Adrenal gland (tissue), 5 donors: ENCODE measurements at regions not wholly inside any gene's neighbourhood (a gene's known extent, or its start where the extent isn't known, plus 50 kb on each side); places are given as distances from the start of the nearest gene placed in this dataset.

Source experiments
- CTCF ChIP-seq, 6 experiments: fragments of 450-650 bp in 4 of 6; fragments of 200-600 bp in 2 of 6; sonication (generic) in 1 of 6; IDR thresholded peaks; 1 replicate in 5 of 6; 2 replicates in 1 of 6; pipeline versions ENCODE4 v1.5.1 to v1.8.0; 2016 to 2021; ENCODE audit warnings: antibody characterized with exemption in 6 of 6, mild to moderate bottlenecking in 2 of 6, moderate library complexity in 1 of 6
- POLR2A ChIP-seq, 2 donors: fragments of 450-650 bp; IDR thresholded peaks; one replicate each; pipeline ENCODE4 v1.6.1; 2017; ENCODE audit warnings: antibody characterized with exemption in 2 of 2, mild to moderate bottlenecking in 2 of 2, moderate library complexity in 1 of 2
- donor health status: DM: no; HTN: no; CAD: no.

DNA sequence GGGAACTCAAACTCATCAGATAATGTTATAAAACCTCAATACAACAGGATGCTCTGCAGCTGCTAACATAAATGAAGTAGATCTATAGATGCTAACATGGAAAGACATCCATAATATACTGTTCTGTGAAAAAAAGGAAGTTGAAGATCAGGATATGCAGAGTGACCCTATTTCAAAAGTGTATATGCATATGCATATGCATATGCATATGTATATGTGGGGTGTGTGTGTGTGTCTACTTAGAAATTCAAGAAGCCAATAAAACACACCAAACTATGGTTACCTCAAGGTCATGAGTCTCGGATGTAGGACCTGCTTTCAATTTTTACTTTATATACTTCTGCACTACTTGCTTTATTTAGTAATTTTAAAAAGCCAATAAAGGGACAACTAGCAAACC is 125.6 kb downstream of the ABHD5 start:
- TF ChIP-seq CTCF (IDR thresholded peaks at IDR 0.05) (no peak), POLR2A (IDR thresholded peaks at IDR 0.05) (no peak)
